Stimulated activated CD8-positive, alpha-beta memory T cell treated with anti-CD3 and anti-CD28 coated beads, Interleukin-2, amount 100 ng/mL, for 48 hours (primary cell): ENCODE measurements at regions not wholly inside any gene's neighbourhood (a gene's known extent, or its start where the extent isn't known, plus 50 kb on each side); places are given as distances from the start of the nearest gene placed in this dataset.
"Not testable (repeated sequence)": the region's sequence is repeated elsewhere in the genome, so short reads cannot be mapped to it uniquely, and the experiment has no call there.

Experiments used
- DNase-seq, 2 donors: peaks; one replicate each; pipeline ENCODE4 v3.0.0-alpha.2; 2020; ENCODE audit warnings: low read depth in 2 of 2

DNA sequence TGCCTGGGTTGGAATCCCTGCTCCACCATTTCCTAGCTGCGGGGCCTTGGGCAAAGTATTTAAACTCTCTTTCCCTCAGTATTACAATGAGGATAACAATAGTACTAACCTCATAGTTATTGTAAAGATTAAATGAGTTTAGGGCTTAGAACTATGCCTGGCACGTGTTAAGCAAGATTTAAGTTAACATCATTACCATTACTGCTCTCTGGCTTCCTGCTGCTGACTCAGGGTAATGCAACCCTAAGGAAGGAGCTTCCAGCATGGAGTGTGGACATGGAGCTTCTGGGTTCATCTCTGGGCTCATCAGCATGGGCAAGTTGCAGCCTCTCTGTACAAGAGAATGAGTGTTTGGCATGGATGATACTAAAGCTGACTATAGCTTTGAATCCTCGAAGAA lies 374.2 kb upstream of the MAP2 start:
- no peak for DNase-seq

DNA sequence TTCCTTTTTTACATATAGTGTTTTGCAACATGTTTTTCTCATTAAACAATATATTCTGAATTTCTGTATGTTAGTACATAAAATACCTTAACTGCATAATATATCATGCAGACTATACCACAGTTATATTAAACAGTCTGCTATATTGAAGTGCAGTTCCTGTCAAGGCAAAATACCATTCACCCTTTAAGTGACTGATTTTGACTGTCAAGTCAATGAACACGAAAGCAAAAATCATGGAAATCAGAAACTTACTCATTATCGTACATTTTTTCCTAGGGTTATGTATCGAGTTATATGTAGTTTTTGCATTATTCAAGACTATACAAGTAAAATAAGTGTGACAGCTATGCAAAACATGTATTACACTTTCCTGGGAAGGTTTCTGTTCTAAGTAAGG lies 361.6 kb upstream of the MAP2 start:
- no peak for DNase-seq

DNA sequence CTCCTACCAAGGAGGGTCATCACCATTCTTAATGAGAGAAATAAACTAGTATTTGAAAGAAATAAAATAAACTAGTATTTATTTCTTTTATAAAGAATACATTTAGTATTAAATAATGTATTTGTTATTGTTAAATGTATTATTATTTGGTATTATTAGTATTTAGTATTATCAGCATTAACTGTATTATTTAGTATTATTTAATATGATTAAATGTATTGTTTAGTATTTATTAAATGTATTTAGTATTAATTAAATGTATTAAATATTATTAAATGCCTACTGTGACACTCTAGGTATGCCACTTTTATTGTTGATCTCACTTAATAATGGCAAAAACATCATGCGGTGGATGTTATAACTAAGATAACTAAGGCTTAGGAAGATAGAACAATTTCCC lies 353.6 kb upstream of the MAP2 start:
- DNase-seq = no peak

DNA sequence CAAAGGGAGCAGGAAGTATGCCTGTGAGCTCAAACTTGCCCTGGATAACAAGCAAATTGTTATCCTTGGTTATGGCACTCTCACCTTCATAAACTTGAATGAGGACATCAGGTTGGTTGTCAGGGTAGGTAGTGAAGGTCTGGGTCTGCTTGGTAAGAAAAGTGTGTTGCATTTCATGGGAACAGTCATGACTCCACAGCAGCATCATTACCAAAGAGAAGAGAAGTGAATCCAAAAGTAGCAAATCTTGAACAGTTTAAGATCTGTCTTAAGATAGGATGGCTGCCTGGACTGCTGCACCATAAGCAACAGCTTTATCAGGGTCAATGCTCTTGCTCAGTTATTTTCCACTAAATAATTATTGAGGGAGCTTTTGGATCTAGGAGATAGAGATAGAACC lies 350.7 kb upstream of the MAP2 start:
- DNase-seq = no peak

DNA sequence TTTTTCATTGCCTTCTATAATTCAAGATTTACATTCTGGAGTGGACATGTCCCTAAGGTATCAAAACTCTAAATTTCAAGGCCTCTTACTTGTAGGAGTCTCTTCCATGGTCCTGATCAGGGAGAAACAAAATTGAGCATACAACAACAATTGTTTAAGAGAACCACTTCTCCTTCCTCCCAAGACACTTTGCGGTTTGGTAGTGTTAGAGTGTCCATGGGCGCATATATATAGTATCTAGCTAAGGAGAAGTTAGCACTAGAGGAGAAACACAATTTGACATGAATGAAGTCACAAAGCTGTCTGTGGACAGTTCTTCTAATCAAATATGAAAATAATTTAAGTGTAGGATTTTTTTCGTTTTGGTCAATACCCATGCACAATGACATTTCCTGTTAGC lies 349.1 kb upstream of the MAP2 start:
- no peak for DNase-seq

DNA sequence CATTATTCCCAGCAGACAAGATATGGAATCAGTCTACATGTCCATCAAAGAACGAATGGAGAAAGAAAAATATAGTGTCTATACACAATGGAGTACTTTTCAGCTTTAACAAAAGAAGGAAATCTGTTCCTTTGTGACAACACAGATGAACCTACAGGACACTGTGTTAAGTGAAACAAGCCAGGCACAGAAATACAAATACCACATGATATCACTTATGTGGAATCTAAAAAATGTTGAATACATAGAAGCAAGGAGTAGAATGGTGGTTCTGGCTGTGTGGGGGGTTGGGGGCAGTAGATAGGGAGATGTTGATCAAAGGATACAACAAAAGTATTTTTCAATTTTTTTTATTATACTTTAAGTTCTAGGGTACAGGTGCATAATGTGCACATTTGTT lies 347.7 kb upstream of the MAP2 start:
- no peak for DNase-seq

DNA sequence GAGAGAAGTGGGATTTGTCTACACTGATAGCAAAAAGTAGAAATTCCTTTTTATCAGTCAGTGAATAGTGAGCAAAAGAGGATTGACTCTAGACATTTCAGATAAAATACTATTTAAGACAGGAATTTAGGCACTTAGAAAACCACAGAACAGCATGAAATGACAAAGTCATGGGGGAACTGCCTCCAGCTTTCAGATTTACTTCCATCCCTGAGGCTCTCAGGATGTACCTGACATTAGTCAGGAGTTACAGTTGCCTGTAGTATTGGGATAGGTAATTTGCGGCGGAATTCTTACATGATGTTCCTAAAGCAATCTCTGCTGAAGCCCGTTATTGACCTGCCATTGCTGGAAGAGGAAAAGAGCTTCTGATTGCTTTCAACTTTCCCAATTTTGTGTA lies 337.1 kb upstream of the MAP2 start:
- DNase-seq = no peak

DNA sequence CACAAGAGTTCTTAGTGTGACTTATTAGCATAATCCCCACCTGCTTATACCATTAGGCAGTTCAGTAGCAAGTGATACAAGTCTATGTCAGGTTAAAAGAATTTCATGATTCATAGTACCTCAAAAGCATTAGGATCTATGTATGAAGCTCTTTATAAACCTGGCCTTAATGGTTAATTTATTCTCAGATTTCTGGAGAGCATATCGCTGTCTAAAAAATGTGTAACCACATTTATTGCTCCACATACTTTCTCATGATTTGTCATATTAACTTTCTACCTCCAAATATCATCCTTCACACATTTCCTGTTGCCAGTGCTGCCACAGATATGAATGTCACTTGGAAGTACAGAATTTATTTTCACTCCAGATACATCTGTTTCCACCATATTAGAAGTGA lies 332.8 kb upstream of the MAP2 start:
- DNase-seq = no peak

DNA sequence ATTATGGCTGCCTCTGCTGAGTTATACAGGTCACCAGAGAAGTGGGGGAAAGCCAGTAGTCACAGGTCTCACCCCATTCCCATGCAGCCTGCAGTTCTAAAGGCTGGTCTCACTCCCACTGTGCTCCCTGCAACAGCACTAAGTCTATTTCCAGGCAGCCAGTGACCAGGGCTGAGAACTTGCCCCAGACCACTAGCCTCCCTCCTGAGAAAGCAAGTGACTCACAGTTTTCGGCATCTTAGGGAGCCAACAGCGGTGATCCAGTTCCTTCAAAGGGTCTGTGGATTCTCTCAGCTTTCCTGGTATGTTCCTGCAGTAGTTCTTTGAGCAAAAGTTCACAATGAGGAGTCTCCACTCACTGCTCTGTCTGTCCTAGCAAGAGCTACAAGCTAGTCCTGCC lies 329.6 kb upstream of the MAP2 start:
- no peak for DNase-seq

DNA sequence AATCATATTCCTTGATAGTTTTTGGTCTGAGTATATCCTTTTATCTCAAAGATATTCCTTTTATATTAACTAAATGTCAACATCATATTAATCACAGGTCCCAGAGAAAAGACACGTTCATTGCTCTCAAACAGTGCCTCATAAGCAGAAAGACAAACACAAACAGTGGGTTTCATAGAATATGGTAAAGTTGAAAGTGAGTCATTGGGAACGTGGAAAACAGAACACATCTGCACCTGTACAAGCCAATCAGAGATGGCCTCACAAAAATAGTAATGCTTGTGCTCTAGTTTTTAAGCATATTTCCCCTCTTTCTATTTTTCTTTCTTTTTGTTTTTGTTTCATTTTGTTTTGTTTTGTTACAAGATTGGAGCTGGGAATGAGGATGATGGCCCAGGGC lies 328.4 kb upstream of the MAP2 start:
- DNase-seq = no peak

DNA sequence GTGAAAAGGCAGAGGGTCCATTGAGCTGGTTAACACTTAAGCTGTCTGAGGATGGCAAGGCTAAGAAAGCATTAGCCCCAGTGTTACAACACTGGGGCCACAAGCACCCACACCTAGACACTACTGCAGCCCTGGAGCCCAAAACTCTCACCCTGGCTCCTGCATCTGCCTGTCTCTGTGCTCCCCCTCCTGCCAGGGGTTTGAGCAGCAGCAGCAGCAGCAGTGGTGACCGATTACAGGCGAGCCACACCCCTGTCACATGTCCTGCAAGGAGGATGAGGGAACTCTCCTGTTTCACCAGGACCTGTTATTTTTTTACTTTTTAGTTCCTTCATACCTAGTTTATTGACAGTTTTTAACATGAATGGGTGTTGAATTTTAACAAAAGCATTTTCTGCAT lies 326.7 kb upstream of the MAP2 start:
- DNase-seq = no peak

DNA sequence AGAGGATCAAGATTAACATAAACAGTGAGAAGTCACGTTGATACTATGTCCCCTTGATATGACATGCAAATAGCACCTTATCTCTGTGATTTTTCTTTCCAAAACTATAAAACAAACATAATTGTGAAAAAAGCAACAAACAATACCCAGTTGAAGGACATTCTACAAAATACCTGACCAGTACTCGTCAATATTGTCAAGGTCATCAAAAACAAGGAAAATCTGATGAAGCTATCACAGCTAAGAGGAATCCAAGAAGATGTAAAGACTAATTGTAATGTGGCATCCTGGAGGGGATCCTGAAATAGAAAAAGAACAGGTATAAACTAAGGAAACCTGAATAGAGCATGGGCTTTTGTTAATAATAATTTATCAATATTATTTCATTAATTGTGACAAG lies 321.5 kb upstream of the MAP2 start:
- DNase-seq = no peak

DNA sequence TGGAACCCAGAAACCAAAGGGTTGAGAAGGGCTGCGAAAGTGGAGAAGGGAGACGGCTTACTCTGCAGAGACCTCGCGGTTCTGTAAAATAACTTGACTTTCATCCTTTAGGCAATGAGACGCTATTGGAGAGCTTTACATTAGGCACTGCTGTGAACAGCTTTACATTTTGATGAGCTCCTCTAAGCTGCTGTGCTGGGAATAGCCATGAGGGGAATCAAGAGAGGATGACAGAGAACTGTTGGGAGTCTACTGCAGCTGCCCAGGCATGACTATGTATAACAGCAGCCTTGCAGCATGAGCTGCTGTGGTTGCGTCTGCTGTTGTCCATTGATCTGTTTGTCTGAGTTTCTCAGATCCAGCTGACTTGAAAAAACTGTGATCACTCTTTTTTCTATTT lies 310.8 kb upstream of the MAP2 start:
- no peak for DNase-seq

DNA sequence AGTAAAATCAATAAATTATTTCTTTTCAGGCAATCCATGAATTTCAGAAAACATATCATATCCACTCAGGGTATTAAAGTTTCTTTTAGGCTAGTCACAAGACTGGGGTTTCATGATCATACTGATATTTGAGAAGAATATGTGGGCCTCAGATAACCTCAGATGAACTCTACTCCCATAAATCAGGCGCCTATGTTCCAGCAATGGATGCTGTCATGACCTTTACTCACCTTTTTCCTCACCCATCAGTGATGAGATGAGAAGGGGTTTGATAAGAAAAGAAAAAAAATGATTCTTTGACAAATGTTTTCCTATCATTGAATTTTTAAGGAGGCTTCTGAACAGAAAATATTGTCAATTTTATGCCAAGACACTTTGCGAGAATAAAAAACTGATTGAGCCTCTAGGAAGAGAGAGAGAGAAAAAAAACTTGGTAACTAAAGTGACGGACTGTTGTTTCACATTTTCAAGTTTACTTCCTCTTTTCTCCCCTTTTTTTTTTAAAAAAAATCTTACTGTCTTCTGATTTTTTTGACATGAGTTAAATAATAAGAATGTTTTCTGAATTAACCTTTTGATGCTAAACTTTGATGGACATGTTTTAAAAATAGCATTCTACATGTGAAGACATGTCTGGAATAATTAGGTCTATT lies 309.1 kb upstream of the MAP2 start:
- no peak for DNase-seq

DNA sequence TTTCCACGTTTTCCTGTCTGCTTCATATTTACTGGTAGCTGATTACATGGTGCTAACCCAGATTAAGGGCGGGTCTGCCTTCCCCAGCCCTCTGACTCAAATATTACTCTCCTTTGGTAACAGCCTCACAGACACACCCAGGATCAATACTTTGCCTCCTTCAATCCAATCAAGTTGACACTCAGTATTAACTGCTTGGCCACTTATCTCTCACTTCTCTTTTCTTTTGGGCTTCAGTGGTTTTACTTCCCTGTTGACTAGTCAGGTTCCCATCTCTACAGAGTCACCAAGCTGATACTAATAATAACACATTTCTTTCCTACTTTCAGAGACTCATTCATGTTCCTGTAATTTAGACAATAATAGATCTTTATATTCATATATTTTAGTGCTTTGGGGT lies 302.2 kb upstream of the MAP2 start:
- no peak for DNase-seq

DNA sequence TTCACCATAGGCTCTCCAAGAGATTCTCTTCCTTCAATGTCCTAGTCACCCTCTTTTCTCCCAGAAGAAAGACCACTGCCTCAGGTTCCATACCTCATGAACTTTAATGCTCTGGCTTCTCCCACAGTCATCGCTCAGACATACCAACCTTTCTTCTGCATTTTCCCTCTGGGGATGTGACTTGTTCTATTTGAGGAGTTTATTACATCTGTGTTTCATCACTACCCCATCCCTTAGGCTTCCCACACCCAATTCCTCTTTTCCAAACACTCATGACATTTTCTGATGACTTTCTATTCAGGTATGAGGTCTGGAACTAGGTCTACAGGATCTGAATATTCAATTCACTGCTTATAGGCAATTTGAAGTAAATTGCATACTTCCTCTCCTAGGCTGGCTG lies 298.6 kb upstream of the MAP2 start:
- DNase-seq = no peak

DNA sequence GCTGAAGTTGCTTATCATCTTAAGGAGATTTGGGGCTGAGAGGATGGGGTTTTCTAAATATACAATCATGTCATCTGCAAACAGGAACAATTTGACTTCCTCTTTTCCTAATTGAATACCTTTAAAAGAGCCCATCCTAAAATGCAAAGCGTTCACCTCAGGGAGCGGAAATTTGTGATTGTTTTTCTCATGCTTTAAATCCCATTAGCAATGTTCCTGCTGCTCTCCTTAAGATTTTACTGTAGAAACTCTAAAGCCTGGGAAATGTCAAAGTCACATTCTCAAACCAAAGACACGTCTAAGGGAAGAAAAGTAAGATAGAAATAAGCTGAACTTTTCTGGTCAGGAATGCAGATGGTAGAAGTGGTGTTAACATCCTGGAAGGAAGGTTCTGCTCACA lies 285.8 kb upstream of the MAP2 start:
- DNase-seq = no peak

DNA sequence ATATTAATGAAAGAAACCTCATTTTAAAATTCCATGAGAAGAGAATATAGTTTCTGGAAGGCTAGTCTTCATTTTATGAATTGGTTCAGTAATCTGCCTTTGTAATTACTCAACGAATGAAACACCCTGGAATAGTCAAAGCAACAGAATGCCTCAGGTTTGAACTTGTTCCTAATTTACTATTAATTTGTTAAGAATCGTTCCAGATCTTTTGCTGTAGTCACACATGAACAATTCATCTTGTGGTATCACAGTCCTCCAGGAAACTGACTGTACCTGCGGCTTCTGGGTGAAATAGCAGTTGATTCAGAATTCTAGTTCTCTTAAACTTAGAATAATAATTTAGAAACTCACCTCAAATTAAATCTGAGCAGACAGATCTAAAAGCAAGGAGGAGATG lies 282.7 kb upstream of the MAP2 start:
- no peak for DNase-seq

DNA sequence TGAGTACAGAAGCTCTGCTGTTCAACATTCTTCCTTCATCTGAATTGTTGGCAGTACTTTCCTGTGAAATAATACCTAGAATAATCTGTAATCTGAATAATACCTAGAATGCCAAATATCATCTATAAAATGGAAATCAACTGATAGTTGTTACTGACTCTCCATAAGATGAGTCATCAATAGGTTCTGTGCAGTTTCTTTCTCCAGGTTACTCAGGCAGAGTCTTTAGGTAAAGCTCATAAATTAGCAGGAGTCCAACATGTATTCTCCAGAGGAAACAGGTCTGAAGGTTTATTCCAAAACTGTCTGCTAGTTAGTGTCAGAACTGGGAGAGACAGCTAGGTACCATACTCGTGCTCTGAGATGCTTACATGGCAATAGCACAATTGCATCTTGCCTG lies 282.0 kb upstream of the MAP2 start:
- no peak for DNase-seq

DNA sequence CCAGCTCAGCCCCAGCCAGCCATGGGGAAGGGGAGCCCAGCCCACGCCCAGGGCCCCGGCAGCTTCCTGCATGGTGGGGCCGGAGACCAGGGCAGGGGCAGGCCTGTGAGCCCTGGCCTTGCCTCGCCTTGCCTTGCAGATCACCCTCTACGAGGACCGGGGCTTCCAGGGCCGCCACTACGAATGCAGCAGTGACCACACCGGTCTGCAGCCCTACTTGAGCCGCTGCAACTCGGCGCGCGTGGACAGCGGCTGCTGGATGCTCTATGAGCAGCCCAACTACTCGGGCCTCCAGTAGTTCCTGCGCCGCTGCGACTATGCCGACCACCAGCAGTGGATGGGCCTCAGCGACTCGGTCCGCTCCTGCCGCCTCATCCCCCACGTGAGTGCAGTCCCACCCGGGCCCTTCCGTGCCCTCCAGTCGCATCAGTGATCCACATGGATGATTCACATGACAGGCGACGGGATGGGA lies 278.6 kb upstream of the MAP2 start:
- DNase-seq = not testable (repeated sequence)

DNA sequence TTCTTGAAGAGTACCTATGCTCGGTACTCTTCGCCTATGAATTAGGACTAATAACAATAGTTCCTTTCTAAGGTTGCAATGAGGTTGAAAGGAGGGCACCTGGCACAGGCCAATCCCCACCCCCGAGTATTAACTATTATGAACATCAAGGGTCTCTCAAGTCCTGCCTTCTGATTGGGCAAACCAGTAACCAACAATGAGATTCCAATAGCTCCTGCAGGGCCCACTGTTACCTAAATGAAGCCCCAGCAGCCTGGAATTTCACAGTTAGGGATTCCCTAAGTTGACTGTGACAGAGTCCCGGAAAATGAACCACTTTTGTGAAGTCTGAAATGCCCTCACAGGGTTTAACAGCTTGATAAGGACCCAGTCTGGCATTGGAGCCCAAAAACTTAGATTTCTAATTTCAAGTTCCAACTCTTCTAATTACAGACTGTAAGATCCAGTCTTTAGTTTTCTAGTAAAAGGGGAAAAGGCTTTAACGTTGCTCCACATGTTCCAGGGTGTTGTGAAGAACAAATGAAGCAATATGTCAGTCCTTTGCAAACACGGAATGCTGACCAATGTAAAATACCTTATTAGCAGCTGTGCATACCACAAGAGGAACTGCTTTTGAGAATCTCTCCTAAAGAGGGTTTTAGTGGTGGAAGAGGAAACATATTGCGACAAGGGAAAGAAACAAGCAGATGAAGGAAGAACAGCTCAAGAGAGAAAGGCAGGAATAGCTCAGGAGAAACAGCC lies 277.7 kb upstream of the MAP2 start:
- no peak for DNase-seq

DNA sequence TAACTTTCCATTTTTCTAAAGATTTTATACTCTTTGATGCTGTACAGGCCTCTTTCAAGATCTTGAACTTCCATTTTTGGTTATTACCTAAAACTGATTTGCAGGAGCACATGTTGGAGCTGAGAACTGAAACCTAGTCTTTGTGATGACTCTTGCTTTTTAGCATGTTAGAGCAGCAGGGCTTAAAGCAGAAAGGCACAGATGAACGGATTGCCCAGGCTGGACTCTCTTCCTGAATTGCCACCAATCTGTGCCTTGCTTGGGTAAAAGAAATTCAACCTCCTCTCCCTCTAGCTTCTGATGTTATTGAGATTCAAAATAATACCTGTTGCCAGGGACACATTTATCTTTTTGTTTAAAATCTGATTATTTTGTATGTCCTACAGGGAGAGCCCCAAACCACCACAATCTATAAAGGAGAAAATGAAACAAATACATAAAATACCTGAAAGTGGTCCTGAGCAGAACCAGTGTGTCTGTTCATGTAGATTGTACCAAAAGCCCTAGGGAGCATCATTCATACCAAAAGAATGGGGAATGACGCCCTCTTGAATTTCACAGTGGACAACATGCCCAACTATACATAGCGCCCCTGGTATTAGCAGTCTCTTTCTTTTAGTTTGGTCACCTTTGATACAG lies 277.0 kb upstream of the MAP2 start:
- DNase-seq = no peak

DNA sequence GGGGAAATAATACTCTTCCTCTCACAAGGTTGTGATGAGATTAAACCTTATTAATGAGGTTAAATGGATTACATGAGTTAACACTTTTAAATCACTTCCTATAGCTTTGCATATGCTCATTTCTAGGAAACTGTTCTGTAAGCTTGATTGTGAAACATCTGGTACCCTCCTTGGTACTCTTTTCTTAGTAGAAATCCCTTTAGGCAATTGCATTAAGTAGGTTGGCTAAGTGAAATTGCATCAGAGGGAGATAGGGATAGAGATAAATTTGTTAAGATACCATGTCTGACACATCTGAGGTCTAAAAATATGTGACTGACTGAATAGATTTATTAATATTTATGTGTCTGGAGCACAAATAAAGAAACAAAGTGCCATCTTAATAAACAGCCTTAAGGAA lies 275.9 kb upstream of the MAP2 start:
- no peak for DNase-seq
